ENCODE measurements at regions not wholly inside any gene's neighbourhood (a gene's known extent, or its start where the extent isn't known, plus 50 kb on each side); places are given as distances from the start of the nearest gene placed in this dataset.

DNA sequence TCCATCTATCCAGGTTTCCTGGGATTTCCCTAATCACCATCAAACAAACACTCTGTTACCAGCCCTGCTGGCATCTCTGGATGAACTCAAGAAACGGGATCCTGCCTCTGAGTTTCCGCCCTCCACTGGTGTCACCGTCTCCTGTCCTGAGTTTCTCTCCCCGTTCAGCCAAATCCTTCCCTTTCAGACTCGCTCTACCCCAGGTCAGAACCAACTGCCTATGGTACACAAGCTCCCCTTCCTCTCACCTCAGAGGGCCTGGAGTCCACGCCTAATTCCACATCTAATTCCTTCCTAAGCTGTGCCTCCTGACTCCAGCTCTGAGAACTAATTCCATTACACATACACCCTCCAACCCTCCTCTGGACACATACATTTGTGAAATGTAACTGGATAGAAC is 96.1 kb downstream of the SHANK2 start:
- Histone ChIP-seq H3K27me3 (ENCODE audit: low read length) (no peaks in the 10 kb centered on the region), H3K27ac (ENCODE audit: low read depth, low read length) (no peak overlapping the region), H4K20me1 (ENCODE audit: low read depth, low read length) (no peaks in the 10 kb centered on the region), H2AFZ (ENCODE audit: low read depth, low read length, severe bottlenecking) (no peak overlapping the region), H3K4me3 (ENCODE audit: insufficient read depth, low read length, poor library complexity, severe bottlenecking) (no peak overlapping the region), H3K4me2 (ENCODE audit: low read depth, low read length, poor library complexity, severe bottlenecking) (no peak overlapping the region), H3K36me3 (ENCODE audit: low read length) (no peaks in the 10 kb centered on the region), H3K9ac (ENCODE audit: low read length) (no peak overlapping the region), H3K9me3 (ENCODE audit: insufficient read depth, low read length) (no peaks in the 10 kb centered on the region), H3F3A (ENCODE audit: insufficient read depth) (no peaks in the 10 kb centered on the region), H3K9me2 (replicated peaks; ENCODE audit: insufficient read depth, low read length) (no peaks in the 10 kb centered on the region), H3K79me2 (ENCODE audit: insufficient read depth, low read length) (no peaks in the 10 kb centered on the region)
- TF ChIP-seq EZH2phosphoT487 (conservative IDR thresholded peaks at IDR 0.05; ENCODE audit: low read length): no peak
- TF ChIP-seq, protein P1, sequence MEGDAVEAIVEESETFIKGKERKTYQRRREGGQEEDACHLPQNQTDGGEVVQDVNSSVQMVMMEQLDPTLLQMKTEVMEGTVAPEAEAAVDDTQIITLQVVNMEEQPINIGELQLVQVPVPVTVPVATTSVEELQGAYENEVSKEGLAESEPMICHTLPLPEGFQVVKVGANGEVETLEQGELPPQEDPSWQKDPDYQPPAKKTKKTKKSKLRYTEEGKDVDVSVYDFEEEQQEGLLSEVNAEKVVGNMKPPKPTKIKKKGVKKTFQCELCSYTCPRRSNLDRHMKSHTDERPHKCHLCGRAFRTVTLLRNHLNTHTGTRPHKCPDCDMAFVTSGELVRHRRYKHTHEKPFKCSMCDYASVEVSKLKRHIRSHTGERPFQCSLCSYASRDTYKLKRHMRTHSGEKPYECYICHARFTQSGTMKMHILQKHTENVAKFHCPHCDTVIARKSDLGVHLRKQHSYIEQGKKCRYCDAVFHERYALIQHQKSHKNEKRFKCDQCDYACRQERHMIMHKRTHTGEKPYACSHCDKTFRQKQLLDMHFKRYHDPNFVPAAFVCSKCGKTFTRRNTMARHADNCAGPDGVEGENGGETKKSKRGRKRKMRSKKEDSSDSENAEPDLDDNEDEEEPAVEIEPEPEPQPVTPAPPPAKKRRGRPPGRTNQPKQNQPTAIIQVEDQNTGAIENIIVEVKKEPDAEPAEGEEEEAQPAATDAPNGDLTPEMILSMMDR (IDR thresholded peaks at IDR 0.05; ENCODE audit: insufficient read depth, low read length, poor library complexity, severe bottlenecking): no peak

DNA sequence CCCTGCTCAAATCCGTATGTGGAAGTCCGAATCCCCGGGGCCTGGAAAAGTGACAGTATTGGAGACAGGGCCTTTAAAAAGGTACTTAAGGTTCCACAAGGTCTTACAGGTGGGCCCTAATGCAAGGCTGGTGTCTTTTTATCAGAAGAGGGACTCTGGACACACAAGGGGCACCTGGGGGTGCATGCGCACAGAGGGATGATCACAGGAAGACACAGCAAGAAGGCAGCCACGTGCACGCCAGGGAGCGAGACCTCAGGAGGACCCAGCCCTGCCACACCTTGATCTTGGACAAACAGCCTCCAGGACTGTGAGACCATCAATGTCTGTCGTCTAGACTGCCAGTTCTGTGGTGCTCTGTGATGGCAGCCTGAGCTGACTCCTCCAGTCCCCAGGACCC is 96.5 kb downstream of the SHANK2 start:
- TF ChIP-seq, protein P1 (IDR thresholded peaks at IDR 0.05; ENCODE audit: insufficient read depth, low read length, poor library complexity, severe bottlenecking): no peak
- no peak for TF ChIP-seq EZH2phosphoT487 (conservative IDR thresholded peaks at IDR 0.05; ENCODE audit: low read length)
- Histone ChIP-seq H3K27ac (ENCODE audit: low read depth, low read length) (no peak overlapping the region), H3K4me3 (ENCODE audit: insufficient read depth, low read length, poor library complexity, severe bottlenecking) (no peak overlapping the region), H3K27me3 (ENCODE audit: low read length) (no peaks in the 10 kb centered on the region), H3K9me2 (replicated peaks; ENCODE audit: insufficient read depth, low read length) (no peaks in the 10 kb centered on the region), H3K79me2 (ENCODE audit: insufficient read depth, low read length) (no peaks in the 10 kb centered on the region), H3K9me3 (ENCODE audit: insufficient read depth, low read length) (no peaks in the 10 kb centered on the region), H3K36me3 (ENCODE audit: low read length) (no peaks in the 10 kb centered on the region), H3K4me2 (ENCODE audit: low read depth, low read length, poor library complexity, severe bottlenecking) (no peak overlapping the region), H3F3A (ENCODE audit: insufficient read depth) (no peaks in the 10 kb centered on the region), H2AFZ (ENCODE audit: low read depth, low read length, severe bottlenecking) (no peak overlapping the region), H4K20me1 (ENCODE audit: low read depth, low read length) (no peaks in the 10 kb centered on the region), H3K9ac (ENCODE audit: low read length) (no peak overlapping the region)

DNA sequence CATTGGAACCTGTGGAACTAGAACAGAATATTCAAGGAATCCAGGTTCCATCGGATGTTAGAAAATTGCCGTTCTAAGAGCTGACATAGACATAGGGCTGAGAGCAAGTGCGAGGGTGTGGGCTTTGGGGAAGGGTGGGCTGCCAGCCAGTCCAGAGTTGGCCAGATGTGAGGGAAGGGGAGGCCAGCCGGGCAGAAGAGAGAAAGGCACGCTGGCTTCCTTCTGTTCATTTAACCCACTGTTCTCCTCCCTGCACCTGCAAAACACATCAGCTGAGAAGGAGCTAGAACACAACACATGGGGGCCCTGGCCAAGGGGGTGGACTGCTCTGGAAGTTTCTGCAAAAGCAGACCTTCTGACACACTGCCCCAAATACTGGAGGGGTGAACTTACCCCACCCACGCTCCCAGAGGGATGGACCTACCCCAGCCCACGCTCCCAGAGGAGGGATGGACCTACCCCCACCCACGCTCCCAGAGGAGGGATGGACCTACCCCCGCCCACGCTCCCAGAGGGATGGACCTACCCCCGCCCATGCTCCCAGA is 98.0 kb downstream of the SHANK2 start:
- Histone ChIP-seq H3K4me2 (ENCODE audit: low read depth, low read length, poor library complexity, severe bottlenecking) (no peak overlapping the region), H3K4me3 (ENCODE audit: insufficient read depth, low read length, poor library complexity, severe bottlenecking) (no peak overlapping the region), H3K9me2 (replicated peaks; ENCODE audit: insufficient read depth, low read length) (no peaks in the 10 kb centered on the region), H3K9ac (ENCODE audit: low read length) (no peak overlapping the region), H3K79me2 (ENCODE audit: insufficient read depth, low read length) (no peaks in the 10 kb centered on the region), H3K27ac (ENCODE audit: low read depth, low read length) (no peak overlapping the region), H3K9me3 (ENCODE audit: insufficient read depth, low read length) (no peaks in the 10 kb centered on the region), H3F3A (ENCODE audit: insufficient read depth) (no peaks in the 10 kb centered on the region), H3K36me3 (ENCODE audit: low read length) (no peaks in the 10 kb centered on the region), H3K27me3 (ENCODE audit: low read length) (no peaks in the 10 kb centered on the region), H2AFZ (ENCODE audit: low read depth, low read length, severe bottlenecking) (no peak overlapping the region), H4K20me1 (ENCODE audit: low read depth, low read length) (no peaks in the 10 kb centered on the region)
- TF ChIP-seq EZH2phosphoT487 (conservative IDR thresholded peaks at IDR 0.05; ENCODE audit: low read length): no peak
- TF ChIP-seq, protein P1 (IDR thresholded peaks at IDR 0.05; ENCODE audit: insufficient read depth, low read length, poor library complexity, severe bottlenecking): no peak
